Keratinocyte (primary cell): ENCODE measurements at regions not wholly inside any gene's neighbourhood (a gene's known extent, or its start where the extent isn't known, plus 50 kb on each side); places are given as distances from the start of the nearest gene placed in this dataset.

Source experiments
- EZH2 ChIP-seq: IDR thresholded peaks from one replicate; pipeline ENCODE4 v1.6.1; 2012; ENCODE audit warnings: inconsistent platforms, mild to moderate bottlenecking, low read length, moderate library complexity
- TF ChIP-seq, protein P1 (sequence below), 3 experiments: IDR thresholded peaks in 1 of 3; conservative IDR thresholded peaks in 1 of 3; optimal IDR thresholded peaks in 1 of 3; 2 replicates in 2 of 3; 3 replicates in 1 of 3; pipeline versions ENCODE3 to v1.5.1; 2011; ENCODE audit warnings: low read length in 3 of 3, mild to moderate bottlenecking in 3 of 3, moderate library complexity in 2 of 3, control low read depth in 1 of 3, inconsistent platforms in 1 of 3; ENCODE audit not compliant: insufficient read depth in 2 of 3; ENCODE audit errors: extremely low read depth in 1 of 3

- TF ChIP-seq, protein P1, sequence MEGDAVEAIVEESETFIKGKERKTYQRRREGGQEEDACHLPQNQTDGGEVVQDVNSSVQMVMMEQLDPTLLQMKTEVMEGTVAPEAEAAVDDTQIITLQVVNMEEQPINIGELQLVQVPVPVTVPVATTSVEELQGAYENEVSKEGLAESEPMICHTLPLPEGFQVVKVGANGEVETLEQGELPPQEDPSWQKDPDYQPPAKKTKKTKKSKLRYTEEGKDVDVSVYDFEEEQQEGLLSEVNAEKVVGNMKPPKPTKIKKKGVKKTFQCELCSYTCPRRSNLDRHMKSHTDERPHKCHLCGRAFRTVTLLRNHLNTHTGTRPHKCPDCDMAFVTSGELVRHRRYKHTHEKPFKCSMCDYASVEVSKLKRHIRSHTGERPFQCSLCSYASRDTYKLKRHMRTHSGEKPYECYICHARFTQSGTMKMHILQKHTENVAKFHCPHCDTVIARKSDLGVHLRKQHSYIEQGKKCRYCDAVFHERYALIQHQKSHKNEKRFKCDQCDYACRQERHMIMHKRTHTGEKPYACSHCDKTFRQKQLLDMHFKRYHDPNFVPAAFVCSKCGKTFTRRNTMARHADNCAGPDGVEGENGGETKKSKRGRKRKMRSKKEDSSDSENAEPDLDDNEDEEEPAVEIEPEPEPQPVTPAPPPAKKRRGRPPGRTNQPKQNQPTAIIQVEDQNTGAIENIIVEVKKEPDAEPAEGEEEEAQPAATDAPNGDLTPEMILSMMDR (optimal IDR thresholded peaks at IDR 0.05 in 1 of 3, IDR thresholded peaks at IDR 0.05 in 1 of 3, conservative IDR thresholded peaks at IDR 0.05 in 1 of 3; ENCODE audit: extremely low read depth in 1 of 3, insufficient read depth in 2 of 3, low read length in 3 of 3), result no peak
- no peak for TF ChIP-seq EZH2
These were observed 63.0 kb upstream of the FRMD4B start for GRCh38 chr3:69448877-69449276.
